PC-3 (cell line): ENCODE measurements at regions not wholly inside any gene's neighbourhood (a gene's known extent, or its start where the extent isn't known, plus 50 kb on each side); places are given as distances from the start of the nearest gene placed in this dataset.

Experiments used
- ATAC-seq: fragments of 200-7000 bp; cut with Tn5 transposase; 2 replicates; pipeline ENCODE4 v1.9.1; 2020; ENCODE audit warnings: mild to moderate bottlenecking, moderate library complexity
- BruUV-seq: library from RNA; stranded (reverse); fragments of 400-500 nt; replicated peaks from 2 replicates; lab custom pipeline; 2021; lab: Mats Ljungman, UMichigan
- CTCF ChIA-PET: fragments of 300-600 bp; sonication (Branson Sonifier 250); formaldehyde crosslinking; loops from one replicate; lab custom pipeline; 2022; ENCODE audit warnings: antibody characterized with exemption; lab: Charles Lee
- POLR2A ChIA-PET: fragments of 300-600 bp; sonication (Branson Sonifier 250); formaldehyde crosslinking; loops from one replicate; lab custom pipeline; 2022; ENCODE audit warnings: antibody characterized with exemption; ENCODE audit not compliant: unreplicated experiment; lab: Charles Lee
- DNase-seq: peaks from one replicate; pipeline ENCODE4 v3.0.0-alpha.2; 2015
- H2AFZ ChIP-seq: fragments of 300-600 bp; sonication (generic); 2 replicates; pipeline ENCODE4 v1.6.0; 2016; ENCODE audit warnings: antibody characterized with exemption, low read length
- H3F3A ChIP-seq: fragments of 300-600 bp; sonication (generic); one replicate; pipeline ENCODE4 v1.6.0; 2017; ENCODE audit warnings: antibody characterized with exemption, low read length, control low read depth, mild to moderate bottlenecking; ENCODE audit not compliant: unreplicated experiment
- H3K27ac ChIP-seq: fragments of 300-600 bp; sonication (generic); 2 replicates; pipeline ENCODE4 v1.5.1; 2016; ENCODE audit warnings: mild to moderate bottlenecking, low read length
- H3K27me3 ChIP-seq: fragments of 300-600 bp; sonication (generic); 2 replicates; pipeline ENCODE4 v1.6.1; 2016; ENCODE audit warnings: low read length, mixed read lengths
- H3K36me3 ChIP-seq: fragments of 300-600 bp; sonication (generic); 2 replicates; pipeline ENCODE4 v1.6.1; 2016; ENCODE audit warnings: low read depth, mixed run types, low read length, mixed read lengths
- H3K4me1 ChIP-seq: fragments of 300-600 bp; sonication (generic); 2 replicates; pipeline ENCODE4 v1.5.1; 2016; ENCODE audit warnings: low read length; ENCODE audit not compliant: insufficient read depth
- H3K4me2 ChIP-seq: fragments of 300-600 bp; sonication (generic); 2 replicates; pipeline ENCODE4 v1.6.0; 2016; ENCODE audit warnings: low read length
- H3K4me3 ChIP-seq: fragments of 300-600 bp; sonication (generic); 2 replicates; pipeline ENCODE4 v1.5.1; 2016; ENCODE audit warnings: mild to moderate bottlenecking, low read length, mixed read lengths
- H3K79me2 ChIP-seq: fragments of 300-600 bp; sonication (generic); 2 replicates; pipeline ENCODE4 v1.6.1; 2017; ENCODE audit warnings: low read length, mixed read lengths
- H3K9ac ChIP-seq: fragments of 300-600 bp; sonication (generic); 2 replicates; pipeline ENCODE4 v1.6.0; 2016; ENCODE audit warnings: mild to moderate bottlenecking, low read length
- H3K9me2 ChIP-seq: fragments of 300-600 bp; sonication (generic); replicated peaks from 2 replicates; pipeline ENCODE4 v1.6.1; 2016; ENCODE audit warnings: mixed run types, low read length, mixed read lengths
- H3K9me3 ChIP-seq: fragments of 300-600 bp; sonication (generic); 2 replicates; pipeline ENCODE4 v1.6.1; 2016; ENCODE audit warnings: low read length, mixed read lengths
- H4K20me1 ChIP-seq: fragments of 300-600 bp; sonication (generic); 2 replicates; pipeline ENCODE4 v1.6.1; 2016; ENCODE audit warnings: low read length, mixed read lengths
- CTCF ChIP-seq: fragments of 300-600 bp; sonication (generic); conservative IDR thresholded peaks from 2 replicates; pipeline ENCODE4 v1.5.1; 2017; ENCODE audit warnings: antibody characterized with exemption, low read depth, mild to moderate bottlenecking, low read length
- EZH2 ChIP-seq: fragments of 300-600 bp; sonication (generic); IDR thresholded peaks from one replicate; pipeline ENCODE4 v1.6.1; 2017; ENCODE audit warnings: antibody characterized with exemption, mild to moderate bottlenecking, low read length; ENCODE audit not compliant: unreplicated experiment
- EZH2phosphoT487 ChIP-seq: fragments of 300-600 bp; sonication (generic); IDR thresholded peaks from 2 replicates; pipeline ENCODE4 v1.6.1; 2018; ENCODE audit warnings: mild to moderate bottlenecking, antibody characterized with exemption, low read length, borderline replicate concordance
- intact Hi-C: fragments of 100-400 bp; cut with micrococcal nuclease; formaldehyde crosslinking; loops from 2 replicates; pipeline ENCODE4 v1.9.0; 2023

- Histone ChIP-seq H3K4me1 (no peaks in the 10 kb centered on the region), H3K36me3 (no peaks in the 10 kb centered on the region), H3K4me3 (no peak overlapping the region), H3K27ac (no peak overlapping the region), H2AFZ (no peak overlapping the region), H3K4me2 (no peak overlapping the region), H3K9me2 (no peaks in the 10 kb centered on the region), H3K27me3 (no peaks in the 10 kb centered on the region), H3K79me2 (no peaks in the 10 kb centered on the region), H3K9me3 (no peaks in the 10 kb centered on the region), H3K9ac (no peak overlapping the region), H3F3A (no peaks in the 10 kb centered on the region), H4K20me1 (no peaks in the 10 kb centered on the region)
- TF ChIP-seq CTCF, result no peak
- TF ChIP-seq EZH2, result no peak
- no peak for TF ChIP-seq EZH2phosphoT487
- intact Hi-C loops, result no loop called here
- POLR2A ChIA-PET, result no interaction called here
- CTCF ChIA-PET, result no interaction called here
- ATAC-seq (no peak), DNase-seq (no peak)
- BruUV-seq, result no TSS peak
These were observed 448.7 kb downstream of the TAFA4 start for GRCh38 chr3:68483601-68484000.

GRCh38 chr3:68483041-68483440, 449.3 kb downstream of the TAFA4 start:
- ATAC-seq (no peak), DNase-seq (no peak)
- H3K9me3 ChIP-seq, result no peaks in the 10 kb centered on the region
- no peaks in the 10 kb centered on the region for H3F3A ChIP-seq
- H3K4me3 ChIP-seq, result no peak overlapping the region
- no peak overlapping the region for H3K27ac ChIP-seq
- H3K4me1 ChIP-seq, result no peaks in the 10 kb centered on the region
- H4K20me1 ChIP-seq, result no peaks in the 10 kb centered on the region
- no TSS peak for BruUV-seq
- POLR2A ChIA-PET, result no interaction called here
- H2AFZ ChIP-seq, result no peak overlapping the region
- no peaks in the 10 kb centered on the region for H3K27me3 ChIP-seq
- intact Hi-C loops, result no loop called here
- H3K79me2 ChIP-seq, result no peaks in the 10 kb centered on the region
- CTCF ChIA-PET, result no interaction called here
- no peak overlapping the region for H3K4me2 ChIP-seq
- no peak overlapping the region for H3K9ac ChIP-seq
- TF ChIP-seq EZH2phosphoT487 (no peak), EZH2 (no peak), CTCF (no peak)
- no peaks in the 10 kb centered on the region for H3K9me2 ChIP-seq
- H3K36me3 ChIP-seq, result no peaks in the 10 kb centered on the region

GRCh38 chr3:68482565-68482964, 449.8 kb downstream of the TAFA4 start:
- H3K79me2 ChIP-seq, result no peaks in the 10 kb centered on the region
- H2AFZ ChIP-seq, result no peak overlapping the region
- intact Hi-C loops, result no loop called here
- H3K27ac ChIP-seq, result no peak overlapping the region
- H3K4me2 ChIP-seq, result no peak overlapping the region
- no peak for DNase-seq
- no peak for ATAC-seq
- H3K27me3 ChIP-seq, result no peaks in the 10 kb centered on the region
- no peaks in the 10 kb centered on the region for H4K20me1 ChIP-seq
- ChIA-PET POLR2A (no interaction called here), CTCF (no interaction called here)
- H3F3A ChIP-seq, result no peaks in the 10 kb centered on the region
- H3K9ac ChIP-seq, result no peak overlapping the region
- no peak overlapping the region for H3K4me3 ChIP-seq
- H3K9me2 ChIP-seq, result no peaks in the 10 kb centered on the region
- no peaks in the 10 kb centered on the region for H3K36me3 ChIP-seq
- TF ChIP-seq EZH2phosphoT487 (no peak), CTCF (no peak), EZH2 (no peak)
- no peaks in the 10 kb centered on the region for H3K9me3 ChIP-seq
- H3K4me1 ChIP-seq, result no peaks in the 10 kb centered on the region
- BruUV-seq, result no TSS peak
